Peyer's patch (tissue), 4 donors: ENCODE measurements at regions not wholly inside any gene's neighbourhood (a gene's known extent, or its start where the extent isn't known, plus 50 kb on each side); places are given as distances from the start of the nearest gene placed in this dataset.

ENCODE experiments used
- CTCF ChIP-seq, 6 experiments: fragments of 450-650 bp in 4 of 6; fragments of 200-600 bp in 2 of 6; sonication (generic) in 1 of 6; IDR thresholded peaks; one replicate each; pipeline ENCODE4 v1.5.1; 2017 to 2019; ENCODE audit warnings: antibody characterized with exemption in 6 of 6, mild to moderate bottlenecking in 3 of 6, moderate library complexity in 1 of 6
- POLR2A ChIP-seq, 2 donors: fragments of 450-650 bp; IDR thresholded peaks; one replicate each; pipeline ENCODE4 v1.5.1; 2017; ENCODE audit warnings: antibody characterized with exemption in 2 of 2, mild to moderate bottlenecking in 2 of 2, moderate library complexity in 2 of 2

DNA sequence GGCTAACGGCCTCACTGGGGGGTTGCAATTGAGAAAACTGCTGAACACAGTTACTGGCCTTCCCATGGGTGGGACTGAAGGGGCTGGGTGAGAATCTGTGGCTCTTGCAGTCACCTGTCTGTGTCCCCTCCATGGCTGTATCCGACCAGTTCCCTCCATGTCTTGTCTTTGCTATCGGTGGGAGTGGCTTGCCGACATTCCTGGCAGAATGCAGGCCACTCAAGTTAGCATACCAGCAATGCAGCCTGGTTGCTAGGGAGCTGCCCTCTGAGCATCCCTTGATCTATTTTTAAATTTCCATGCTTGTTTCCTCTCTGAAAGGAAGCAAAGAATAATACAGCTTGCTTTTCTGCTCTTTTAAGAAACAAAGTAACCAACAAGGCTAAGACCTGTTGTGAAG is 1509.7 kb upstream of the WWC1 start:
- TF ChIP-seq CTCF (IDR thresholded peaks at IDR 0.05) (no peak), POLR2A (IDR thresholded peaks at IDR 0.05) (no peak)
